T-helper 2 cell (primary cell): ENCODE measurements at regions not wholly inside any gene's neighbourhood (a gene's known extent, or its start where the extent isn't known, plus 50 kb on each side); places are given as distances from the start of the nearest gene placed in this dataset.
"Not testable (repeated sequence)": the region's sequence is repeated elsewhere in the genome, so short reads cannot be mapped to it uniquely, and the experiment has no call there.

ENCODE experiments used
- DNase-seq, 5 experiments: peaks; one replicate each; pipeline versions ENCODE4 v3.0.0 to v3.0.0-alpha.2; 2012 to 2022

DNA sequence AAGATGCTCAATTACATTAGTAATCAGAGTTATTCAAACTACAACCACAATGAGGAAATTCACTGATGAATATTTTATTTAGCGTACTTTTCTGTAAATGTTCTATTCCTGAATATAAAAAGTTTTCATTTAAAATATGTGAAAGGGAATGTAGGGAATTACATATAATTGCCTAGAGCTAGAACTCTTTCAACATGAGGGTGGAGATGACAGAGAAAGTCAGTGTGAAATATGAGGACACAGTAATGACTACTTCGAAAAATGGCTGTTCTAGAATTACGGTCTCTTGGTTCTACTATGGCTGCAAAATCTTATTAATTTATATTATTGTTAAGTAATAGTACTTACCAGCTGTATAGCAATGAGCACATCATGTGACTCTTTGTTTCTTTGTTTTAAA, 1647.4 kb upstream of the PIK3C3 start:
- no peak for DNase-seq

DNA sequence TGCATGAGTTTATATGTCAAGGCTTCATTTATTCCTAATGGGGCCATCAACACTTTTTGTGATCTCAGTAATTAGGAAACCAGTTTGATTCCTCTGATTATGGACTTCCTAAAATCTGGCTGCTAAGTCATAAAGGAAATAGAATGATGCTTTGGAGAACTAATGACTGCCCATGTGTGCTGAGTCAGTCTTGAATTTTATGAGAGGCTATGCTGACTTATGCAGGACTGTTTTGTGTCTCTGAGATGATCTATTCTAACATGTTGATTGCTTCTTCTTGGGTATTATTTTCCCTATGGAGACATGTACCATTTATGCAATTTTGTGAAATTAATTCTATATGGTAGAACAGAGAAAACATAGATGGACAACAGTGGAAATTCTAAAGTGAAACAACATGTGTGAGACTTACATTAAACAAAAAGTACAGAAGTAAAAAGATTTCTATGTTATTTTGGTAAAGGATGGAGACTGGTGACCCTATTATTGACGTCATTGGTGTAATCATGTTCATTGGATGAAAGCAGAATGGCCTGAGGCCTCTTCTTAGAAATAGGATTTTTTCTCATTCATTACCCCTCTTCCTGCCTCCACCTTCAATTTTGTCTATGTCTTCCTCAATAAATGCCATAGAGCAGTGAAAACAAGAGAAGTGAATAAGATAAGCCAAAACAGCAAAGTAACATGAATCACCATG, 1658.2 kb upstream of the PIK3C3 start:
- no peak for DNase-seq

DNA sequence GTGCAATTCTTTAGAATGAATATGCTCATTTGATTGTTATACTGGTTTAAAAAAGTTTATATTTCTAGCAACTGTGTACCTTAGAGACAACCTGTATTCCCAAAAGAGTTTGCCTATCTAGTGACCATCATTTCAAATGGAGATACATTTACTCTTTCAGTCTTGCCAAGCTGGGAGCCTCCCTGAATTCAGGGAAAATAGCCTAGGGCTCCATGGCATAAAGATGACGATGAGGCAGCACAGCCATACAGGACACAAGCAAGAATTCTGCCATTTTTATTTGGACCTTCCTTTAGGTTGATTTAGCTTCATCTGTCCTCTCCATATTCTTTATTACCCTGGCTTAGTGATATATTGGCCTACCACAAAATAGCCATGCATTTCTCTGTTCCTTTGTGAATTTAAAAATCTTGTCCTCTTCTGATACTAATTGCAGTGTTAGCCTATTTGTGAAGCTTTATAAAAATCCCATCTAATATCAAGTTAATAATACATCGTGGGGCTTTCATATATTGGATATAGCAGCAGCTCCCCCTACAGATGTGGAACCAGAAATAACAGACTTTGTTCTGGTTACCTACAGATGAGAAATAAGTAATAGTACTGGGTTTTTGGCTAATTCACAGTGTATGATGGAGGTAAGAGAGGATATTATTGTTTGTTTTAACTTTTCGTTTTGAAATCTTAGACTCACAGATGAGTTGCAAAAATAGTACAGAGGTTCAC, 1661.9 kb upstream of the PIK3C3 start:
- no peak for DNase-seq

DNA sequence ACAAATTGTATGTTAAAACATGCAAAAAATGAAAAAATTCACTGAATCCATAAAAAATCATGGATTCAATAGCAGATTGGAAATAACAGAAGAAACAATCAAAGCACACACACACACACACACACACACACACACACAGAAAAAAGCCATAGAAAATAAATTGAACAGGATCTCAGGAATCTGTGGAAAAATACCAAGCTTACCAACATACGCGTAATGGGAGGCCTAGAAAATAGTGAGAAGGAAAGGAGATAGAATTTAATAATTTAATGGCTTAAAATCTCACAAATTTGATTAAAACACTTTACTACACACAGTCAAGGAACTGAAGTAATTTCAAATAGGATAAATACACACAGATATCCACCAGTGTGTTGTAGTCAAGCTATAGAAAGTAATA, 1671.5 kb upstream of the PIK3C3 start:
- no peak for DNase-seq

DNA sequence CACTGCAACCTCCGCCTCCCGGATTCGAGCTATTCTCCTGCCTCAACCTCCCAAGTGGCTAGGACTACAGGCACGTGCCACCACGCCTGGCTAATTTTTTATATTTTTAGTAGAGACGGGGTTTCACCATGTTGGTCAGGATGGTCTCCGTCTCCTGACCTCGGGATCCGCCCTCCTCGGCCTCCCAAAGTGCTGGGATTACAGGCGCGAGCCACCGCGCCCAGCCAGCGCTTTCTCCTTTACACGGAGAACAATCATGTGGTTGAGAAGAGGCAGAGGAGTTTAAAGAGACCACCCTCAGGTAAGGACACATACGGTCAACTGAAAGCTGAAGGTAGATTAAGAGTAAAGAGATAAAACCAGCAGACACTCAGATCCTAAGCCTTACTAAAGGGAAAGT, 1673.7 kb upstream of the PIK3C3 start:
- DNase-seq: not testable (repeated sequence)

DNA sequence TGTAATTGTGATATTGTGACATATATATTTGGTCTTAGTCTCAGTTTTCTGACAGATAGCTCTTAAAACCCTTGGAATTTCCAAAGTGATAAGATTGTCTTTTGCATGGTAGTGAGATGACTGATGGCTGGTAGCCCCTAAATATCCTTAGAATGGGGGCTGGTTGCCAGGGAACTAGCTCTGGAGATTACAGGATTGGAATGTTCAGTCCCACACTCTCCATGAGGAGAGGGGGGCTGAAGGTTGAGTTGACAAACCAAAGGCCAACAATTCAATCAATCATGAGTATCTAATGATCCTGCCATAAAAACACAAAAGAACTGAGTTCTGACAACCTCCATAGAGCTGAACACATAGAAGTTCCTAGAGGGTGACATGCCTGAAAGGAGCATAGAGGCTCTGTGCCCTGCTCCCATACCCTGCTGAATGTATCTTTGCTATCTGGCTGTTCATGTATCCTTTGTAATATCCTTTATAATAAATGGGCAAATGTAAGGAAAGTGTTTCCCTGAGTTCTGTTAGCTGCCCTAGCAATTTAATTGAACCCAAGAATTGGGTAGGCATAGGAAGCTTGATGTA, 1680.3 kb upstream of the PIK3C3 start:
- no peak for DNase-seq

DNA sequence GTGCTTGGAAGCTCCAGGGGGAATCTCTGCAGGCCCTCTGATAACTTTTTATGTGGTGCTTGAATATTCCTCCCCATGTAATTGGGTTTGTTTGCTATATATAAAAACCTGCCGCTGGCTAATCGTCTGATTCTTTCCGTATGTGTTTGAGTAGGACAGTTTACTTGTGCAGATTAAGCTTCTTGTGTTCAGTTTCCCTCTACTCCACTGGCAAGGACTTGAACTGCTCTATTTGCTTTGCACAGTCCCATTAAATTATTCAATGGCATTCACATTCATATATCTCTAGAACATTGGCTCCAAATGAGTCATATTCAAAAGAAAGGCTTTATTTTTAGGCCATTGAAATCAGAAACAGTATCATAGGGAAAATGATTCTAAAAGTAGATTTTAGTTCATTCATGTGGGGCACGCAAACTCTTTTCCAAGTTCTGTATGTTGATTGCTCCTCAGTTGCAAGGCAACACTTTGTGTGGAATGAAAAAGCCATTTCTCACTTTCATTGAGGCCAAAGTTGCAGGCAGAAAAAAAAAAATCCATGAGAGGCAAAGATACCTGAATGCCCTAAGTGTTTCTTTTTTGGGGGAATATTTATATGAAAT, 1682.3 kb upstream of the PIK3C3 start:
- no peak for DNase-seq

DNA sequence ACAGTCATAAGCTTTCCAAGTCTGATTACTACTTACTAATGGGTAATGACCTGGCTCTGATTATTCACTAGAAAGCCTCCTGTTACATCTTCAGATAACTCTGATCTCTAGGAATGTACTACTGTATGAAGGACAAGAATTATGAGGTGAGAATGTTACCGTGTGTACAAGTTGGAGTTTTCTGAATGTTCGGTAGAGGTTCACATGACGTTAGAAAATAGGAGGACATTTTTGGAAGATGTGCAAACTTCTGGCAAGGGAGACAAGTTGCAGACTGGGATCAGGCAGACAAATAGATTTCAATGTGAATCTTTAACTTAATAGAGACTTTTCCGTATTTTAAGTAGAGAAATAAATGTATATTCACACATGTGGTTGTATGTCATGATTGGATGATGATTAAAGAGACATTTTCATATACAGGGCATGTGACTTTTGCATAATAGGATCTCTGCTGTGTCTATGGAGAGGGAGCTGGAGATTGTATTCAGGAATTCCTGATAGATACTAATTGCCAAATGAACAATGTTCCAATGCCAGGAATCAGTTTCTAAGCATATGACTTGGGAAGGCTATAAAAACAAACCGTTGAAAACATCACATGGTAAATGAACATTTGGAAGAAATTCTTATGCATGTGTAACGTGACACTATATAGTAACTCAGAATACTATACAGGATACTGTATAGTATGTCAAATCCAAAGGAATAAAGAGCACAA, 1695.8 kb upstream of the PIK3C3 start:
- DNase-seq: no peak

DNA sequence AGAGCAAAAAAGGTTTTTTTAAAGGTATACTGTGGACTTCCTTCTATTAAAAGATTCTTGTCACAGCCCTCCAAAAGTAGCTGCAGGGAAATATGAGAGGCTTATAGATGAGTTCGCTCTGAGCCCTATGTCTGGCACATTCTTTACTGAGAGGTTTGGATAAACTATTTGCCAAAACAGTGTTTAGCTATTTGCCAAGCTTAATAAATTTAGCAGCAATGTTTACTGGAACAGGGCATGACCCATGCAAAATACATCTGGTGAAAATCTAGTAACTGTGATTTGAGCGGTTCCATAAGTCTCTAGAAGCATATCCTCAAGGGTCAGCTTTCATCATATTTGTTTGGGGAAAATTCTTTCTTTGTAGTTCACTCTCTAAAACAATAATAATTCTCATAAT, 1696.7 kb upstream of the PIK3C3 start:
- DNase-seq: no peak

DNA sequence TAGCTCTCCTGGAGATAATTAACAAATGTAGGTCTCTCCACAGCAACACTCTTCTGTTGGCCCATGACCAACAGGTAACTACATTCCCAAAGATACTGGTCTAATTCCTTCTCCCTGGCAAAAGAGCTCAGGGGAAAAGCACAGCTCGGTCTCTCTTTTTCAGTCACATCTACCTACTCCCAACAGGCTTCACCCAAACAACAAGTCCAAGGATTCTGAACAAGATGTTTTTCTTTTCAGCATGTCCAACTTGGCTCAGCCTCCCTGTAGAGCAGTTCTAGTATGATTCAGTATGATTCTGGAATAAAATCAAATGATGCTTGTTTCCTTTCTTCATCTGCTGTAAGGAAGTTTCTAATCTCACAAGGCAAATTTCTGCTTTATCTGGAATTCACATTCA, 1704.8 kb upstream of the PIK3C3 start:
- no peak for DNase-seq

DNA sequence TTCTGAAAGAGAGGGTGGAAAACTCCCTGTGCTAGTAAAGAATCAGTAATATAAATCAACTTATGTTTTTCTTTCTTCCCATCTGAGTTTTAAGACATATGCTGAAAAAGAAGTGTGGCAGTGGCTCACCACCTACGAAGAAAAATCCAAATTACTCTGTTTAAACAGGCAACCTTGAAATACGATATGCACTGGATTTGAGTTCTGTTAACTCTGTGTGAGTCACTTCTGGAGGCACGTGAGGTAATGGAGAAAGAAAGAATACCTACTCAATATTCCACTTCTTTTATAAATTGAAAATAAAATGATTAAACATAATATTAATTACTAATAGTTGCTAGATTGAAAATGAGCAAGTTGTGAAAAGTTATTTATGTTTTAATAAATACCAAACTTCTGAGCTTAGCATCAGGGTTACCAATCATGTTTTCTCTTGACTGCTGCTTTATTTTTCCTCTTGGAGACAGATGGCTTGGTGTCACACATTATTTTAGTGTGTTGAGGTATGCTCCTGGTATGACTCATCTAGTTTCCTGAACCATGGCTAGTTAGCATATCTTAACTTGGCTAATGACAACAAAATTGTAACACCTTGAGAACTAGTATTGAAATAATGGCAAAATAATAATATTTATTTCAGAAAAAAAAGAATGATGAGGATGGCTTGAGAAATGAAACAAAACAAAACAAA, 1705.5 kb upstream of the PIK3C3 start:
- no peak for DNase-seq

DNA sequence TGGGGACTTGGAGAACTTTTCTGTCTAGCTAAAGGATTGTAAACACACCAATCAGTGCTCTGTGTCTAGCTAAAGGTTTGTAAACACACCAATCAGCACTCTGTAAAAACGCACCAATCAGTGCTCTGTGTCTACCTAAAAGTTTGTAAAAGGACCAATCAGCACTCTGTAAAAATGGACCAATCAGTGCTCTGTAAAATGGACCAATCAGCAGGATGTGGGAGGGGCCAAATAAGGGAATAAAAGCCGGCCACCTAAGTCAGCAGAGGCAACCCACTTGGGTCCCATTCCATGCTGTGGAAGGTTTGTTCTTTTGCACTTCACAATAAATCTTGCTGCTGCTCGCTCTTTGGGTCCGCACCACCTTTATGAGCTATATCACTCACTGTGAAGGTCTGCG, 1709.4 kb upstream of the PIK3C3 start:
- not testable (repeated sequence) for DNase-seq

DNA sequence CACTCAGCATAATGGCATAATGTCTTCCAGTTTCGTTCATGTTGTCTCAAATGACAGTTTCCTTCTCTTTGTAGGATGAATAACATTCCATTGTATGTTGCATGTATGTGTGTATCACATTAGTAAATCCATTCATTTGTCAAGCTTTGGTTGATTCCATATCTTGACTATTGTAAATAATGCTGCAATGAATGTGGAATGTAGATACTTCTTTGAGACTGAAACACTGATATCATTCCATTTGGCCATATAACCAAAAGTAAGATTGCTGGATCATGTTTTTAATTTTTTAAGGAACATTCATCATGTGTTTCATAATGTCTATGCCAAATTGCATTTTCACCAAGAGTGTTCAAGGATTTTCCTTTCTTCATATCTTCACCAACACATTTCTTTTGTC, 1711.4 kb upstream of the PIK3C3 start:
- no peak for DNase-seq

DNA sequence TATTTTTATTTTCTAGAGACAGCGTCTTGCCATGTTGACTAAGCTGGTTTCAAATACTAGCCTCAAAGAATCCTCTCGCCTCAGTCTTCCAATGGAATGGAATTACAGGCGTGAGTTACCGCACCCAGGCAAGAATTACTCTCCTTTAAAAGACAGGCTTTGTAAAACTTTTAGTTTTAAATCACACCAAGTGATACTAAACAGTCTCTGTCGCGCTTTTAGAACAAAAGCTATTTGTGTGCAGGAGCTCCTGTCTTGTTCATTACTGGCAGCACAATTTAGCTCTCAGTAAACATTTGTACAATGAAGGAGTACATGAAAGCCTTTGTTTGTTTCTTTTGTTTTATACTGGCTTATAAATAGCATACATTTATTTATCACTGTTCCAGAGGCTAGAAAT, 1719.2 kb upstream of the PIK3C3 start:
- DNase-seq: no peak

DNA sequence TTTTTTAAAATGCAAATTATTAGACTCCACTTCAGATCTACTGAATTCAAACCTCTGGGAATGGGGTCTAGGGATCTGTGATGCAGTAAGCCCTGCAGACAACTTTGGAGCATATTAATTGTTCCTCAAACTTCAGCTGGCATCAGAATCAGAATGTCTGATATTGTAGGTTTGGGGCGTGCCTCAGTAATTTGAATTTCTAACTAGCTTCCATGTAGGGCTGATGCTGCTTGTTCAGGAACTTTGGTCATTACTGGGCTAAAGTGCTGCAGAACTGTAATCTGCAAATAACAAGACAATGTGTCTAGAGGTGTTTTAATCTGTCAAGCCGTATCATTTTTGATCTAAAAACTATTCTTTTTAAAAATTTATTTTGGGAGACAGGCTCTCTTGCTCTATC, 1719.7 kb upstream of the PIK3C3 start:
- DNase-seq: no peak

DNA sequence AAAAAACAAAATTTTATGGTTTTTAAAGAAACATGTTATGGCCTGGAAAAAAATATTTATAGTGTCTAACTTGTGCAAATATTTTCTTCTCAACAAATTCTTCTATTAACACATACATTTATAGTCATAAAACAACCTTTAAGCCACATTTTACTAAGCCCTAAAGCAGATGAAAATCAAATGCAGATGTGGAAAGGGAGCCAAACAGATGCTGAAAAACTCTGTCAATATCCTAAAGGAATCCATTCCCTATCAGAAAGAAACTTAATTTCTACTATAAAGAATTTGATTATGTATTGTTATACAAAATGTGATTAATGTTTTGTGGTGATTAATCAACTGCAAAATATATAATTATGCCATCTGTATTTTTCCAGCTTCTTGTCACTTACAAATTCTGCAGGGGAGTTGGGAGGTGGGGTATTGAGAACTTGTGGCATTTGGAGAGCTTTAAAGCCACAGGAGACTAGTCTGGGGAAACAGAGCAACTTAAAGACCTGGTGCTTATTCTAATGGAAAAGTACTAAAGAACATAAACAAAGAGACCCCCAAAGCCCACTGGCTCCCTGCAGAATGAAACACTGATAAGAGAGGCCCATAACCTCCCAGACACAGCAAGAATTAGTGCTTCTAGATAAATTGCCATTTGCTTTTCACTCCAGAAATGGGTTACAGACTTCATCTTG, 1721.0 kb upstream of the PIK3C3 start:
- DNase-seq: no peak

DNA sequence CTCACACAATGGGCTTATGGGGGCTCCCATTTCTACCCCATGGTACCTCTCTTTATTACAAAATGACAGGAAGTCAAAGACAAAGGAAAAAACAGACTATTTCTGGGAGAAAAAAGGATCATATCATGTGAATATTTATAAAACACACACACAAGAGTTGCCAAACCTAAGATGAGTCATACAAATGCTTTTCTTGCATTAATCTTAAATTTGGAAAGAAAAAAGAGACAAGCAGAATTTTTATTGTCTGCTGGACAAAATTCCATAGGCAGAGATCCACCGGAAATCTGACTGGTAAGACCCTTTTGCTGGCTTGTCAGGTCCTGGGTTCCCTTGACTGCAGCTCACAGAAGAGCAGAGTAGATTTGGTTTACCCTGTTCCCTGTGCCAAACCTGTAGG, 1732.3 kb upstream of the PIK3C3 start:
- no peak for DNase-seq

DNA sequence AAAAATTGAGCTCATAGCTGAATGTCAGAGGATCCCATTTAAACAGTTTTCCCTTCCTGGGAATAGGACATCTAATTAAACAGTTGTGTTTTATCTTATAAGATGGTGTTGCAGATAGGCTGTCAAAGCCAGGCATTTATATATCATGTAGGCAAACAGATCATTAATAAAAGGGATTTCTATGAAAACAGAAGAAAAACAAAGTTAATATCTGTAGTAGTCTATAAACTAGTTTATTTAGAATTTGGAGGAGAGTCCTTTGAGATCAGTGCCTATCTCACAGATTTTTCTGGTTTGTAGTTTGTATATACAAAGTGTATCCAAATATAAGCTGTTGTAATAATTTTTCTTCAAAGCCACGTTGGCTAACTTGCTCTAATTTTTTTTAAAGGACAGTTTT, 1738.2 kb upstream of the PIK3C3 start:
- no peak for DNase-seq

DNA sequence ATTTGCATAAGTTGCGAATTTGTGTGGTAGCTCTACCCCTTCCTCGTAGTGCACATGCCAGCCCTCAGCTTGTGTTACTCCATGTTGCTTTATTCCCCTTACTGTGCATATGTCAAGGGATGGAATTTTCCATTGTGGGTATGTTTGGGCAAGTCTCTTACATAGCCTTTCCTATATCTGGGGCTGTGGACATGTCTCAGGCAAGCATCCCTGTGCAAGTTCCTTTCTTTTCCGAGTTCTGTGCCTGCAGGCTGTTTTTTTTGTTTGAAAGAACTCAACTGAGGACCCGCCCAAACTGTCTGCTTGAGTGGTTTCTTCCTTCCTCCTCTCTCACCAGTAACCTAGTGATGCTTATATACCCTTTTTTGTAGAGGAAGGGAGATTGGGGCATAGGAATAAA, 1739.1 kb upstream of the PIK3C3 start:
- no peak for DNase-seq

DNA sequence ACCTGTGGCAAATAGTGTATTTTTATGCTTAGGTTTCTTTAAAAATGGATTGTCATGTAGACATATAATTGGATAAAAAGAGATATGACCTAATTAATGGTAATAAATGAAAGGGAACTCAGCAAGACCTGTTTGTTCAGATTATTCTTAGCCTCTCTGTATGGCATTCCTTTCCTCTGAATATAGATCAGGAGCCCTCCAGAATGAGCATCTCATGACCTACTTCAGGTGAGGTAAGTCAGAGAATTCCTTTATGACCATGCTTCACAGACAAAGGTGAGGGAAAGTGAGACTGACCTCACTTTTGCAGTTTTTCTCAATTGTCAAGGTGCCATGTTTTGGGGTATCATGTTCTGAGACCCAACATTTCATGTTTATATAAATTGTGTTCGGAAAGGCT, 1744.3 kb upstream of the PIK3C3 start:
- no peak for DNase-seq

DNA sequence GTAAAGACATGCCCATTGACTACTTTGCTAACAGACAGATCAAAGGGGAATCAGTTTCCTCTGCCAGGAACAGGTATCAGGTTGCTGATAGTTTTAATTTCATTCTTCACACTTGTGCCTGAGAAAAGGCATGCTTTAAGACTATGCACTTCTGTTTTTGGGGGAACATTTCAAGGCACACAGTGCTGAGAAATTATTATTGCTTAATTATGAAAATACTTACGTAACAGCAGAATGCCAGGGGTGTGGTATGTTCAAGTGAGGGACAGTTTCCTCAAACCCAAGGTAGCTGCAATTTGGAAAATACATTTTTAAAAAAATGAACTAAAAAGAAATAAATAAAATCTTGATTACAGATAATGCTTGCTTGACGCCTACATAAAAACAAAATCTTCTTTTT, 1746.1 kb upstream of the PIK3C3 start:
- no peak for DNase-seq

DNA sequence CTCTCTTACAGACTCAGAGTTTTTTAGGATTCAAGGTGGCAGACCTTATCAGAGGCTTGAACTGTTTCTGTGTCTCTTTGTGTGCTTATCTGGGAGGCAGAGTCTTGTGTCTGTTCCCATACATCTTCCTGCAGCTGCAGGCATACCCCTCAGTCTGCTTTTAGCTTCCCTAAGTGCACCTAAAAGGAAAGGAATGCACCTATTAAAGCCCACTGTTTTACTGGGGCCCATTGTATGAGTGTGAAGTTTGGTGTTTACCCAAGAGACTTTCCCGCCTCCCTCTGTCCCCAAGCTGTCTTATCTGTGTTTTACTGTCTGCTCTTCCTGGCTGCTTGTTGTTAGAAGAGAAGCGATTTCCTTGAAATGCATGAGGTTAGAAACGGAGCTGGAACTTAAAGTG, 1757.3 kb upstream of the PIK3C3 start:
- no peak for DNase-seq
